ENCODE measurements at regions not wholly inside any gene's neighbourhood (a gene's known extent, or its start where the extent isn't known, plus 50 kb on each side); places are given as distances from the start of the nearest gene placed in this dataset.
"Not testable (repeated sequence)": the region's sequence is repeated elsewhere in the genome, so short reads cannot be mapped to it uniquely, and the experiment has no call there.

- Histone ChIP-seq H3K27ac (no peak overlapping the region), H3K4me1 (replicated peaks in 1 of 2) (peaks cover 0 to 9% of the 10 kb centered on the region in 2 donors), H3K4me3 (no peak overlapping the region)
- WGBS, 10 experiments: 90 to 100% (median 94%) methylated on average over 2 to 8 of the region's 8 CpGs; no CpG with 5 or more reads in 1 of the 10 experiments
- ATAC-seq (replicated peaks in 6 of 8): no peak
- in situ Hi-C loops (cut with MboI; ENCODE audit: low pct_unique_long_range_greater_than_20kb in 2 of 9, low sequenced_read_pairs in 9 of 9, unreplicated experiment in 9 of 9): no loop called here
Measured at GRCh38 chr14:71354142-71354541, 446.9 kb downstream of the PCNX1 start.

- WGBS, 10 experiments: 28 to 100% (median 51%) methylated on average over 1 to 5 of the region's 5 CpGs
- in situ Hi-C loops (cut with MboI; ENCODE audit: low pct_unique_long_range_greater_than_20kb in 2 of 9, low sequenced_read_pairs in 9 of 9, unreplicated experiment in 9 of 9): no loop called here
- Histone ChIP-seq H3K4me3 (no peak overlapping the region), H3K4me1 (replicated peaks in 1 of 2) (peaks cover 0 to 9% of the 10 kb centered on the region in 2 donors), H3K27ac (no peak overlapping the region)
- peak in 2 of 8 experiments; percentile 23 to 47 for ATAC-seq (replicated peaks in 6 of 8)
Measured at GRCh38 chr14:71354801-71355200, 447.5 kb downstream of the PCNX1 start.

DNA sequence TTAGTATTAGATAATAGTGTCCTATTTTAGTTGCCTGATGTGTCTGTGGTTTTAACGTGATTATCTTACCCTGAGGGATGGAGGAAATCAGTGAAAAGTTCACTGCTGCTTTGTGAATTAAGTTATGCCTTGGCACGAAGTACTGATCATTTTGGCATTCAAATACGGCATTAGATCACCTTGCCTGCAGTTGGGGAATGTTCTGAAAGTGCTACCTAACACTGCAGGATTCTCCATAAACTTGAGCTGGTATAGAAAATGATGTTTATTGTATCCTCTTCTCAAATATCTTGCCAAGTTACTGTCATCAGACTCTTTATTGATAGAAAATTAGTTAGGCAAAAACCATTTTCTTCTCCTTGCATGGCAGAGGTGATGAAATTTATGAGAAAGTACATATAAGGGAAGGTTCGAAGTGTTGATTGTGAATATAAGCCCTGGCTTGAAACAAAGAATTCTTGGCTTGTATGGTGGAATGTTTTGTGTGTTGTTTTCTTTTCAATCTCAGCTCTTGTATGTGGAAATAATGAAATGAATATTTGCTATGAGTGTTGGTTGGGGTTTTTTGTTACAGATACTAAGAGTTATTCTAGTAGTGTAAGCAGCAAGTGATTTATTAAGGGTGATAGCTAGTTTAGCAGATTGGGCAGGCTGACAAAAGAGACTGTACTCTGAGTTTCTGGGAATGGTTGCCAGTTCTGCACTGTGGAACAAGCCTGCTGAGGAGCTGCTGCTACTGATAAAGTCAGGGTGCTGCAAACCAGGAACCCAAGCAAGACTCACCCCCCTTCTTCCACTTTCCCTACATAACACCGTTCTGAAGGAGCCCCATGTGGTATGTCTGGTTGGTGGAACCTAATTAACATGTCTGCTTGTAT is 448.3 kb downstream of the PCNX1 start:
- H3K27ac ChIP-seq: no peak overlapping the region
- 0 to 83% (median 47%) methylated on average over 2 to 5 of the region's 5 CpGs; no CpG with 5 or more reads in 1 of the 10 experiments for WGBS, 10 experiments
- in situ Hi-C loops (cut with MboI; ENCODE audit: low pct_unique_long_range_greater_than_20kb in 2 of 9, low sequenced_read_pairs in 9 of 9, unreplicated experiment in 9 of 9): no loop called here
- peaks cover 0 to 9% of the 10 kb centered on the region in 2 donors for H3K4me1 ChIP-seq (replicated peaks in 1 of 2)
- peak in 6 of 8 experiments; percentile 28 to 84 (median 59) for ATAC-seq (replicated peaks in 6 of 8)
- no peak overlapping the region for H3K4me3 ChIP-seq

- in situ Hi-C loops (cut with MboI; ENCODE audit: low pct_unique_long_range_greater_than_20kb in 2 of 9, low sequenced_read_pairs in 9 of 9, unreplicated experiment in 9 of 9): no loop called here
- H3K27ac ChIP-seq: no peak overlapping the region
- peaks cover 0 to 9% of the 10 kb centered on the region in 2 donors for H3K4me1 ChIP-seq (replicated peaks in 1 of 2)
- no peak overlapping the region for H3K4me3 ChIP-seq
- ATAC-seq (replicated peaks in 6 of 8): no peak
- 83 to 100% (median 98%) methylated on average over 1 to 5 of the region's 6 CpGs for WGBS, 10 experiments
Measured at GRCh38 chr14:71358209-71358931, 451.1 kb downstream of the PCNX1 start.

DNA sequence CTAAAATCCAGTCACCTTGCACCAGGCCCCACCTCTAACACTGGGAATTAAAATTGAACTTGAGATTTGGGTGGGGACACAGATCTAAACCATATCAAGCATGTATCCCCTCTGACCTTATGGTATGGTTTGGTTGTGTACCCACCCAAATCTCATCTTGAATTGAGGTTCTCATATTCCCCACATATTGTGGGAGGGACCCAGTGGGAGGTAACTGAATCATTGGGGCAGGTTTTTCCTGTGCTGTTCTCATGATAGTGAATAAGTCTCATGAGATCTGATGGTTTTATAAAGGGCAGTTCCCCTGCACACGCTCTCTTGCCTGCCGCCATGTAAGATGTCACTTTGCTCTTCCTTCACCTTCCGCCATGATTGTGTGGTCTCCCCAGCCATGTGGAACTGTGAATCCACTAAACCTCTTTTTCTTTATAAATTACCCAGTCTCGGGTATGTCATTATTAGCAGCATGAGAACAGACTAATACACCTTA is 451.7 kb downstream of the PCNX1 start:
- in situ Hi-C loops (cut with MboI; ENCODE audit: low pct_unique_long_range_greater_than_20kb in 2 of 9, low sequenced_read_pairs in 9 of 9, unreplicated experiment in 9 of 9); ATAC-seq (replicated peaks in 6 of 8); H3K4me3 ChIP-seq; H3K4me1 ChIP-seq (replicated peaks in 1 of 2); H3K27ac ChIP-seq: not testable (repeated sequence)
- 87 to 100% (median 100%) methylated on average over 1 to 4 of the region's 4 CpGs; no CpG with 5 or more reads in 2 of the 10 experiments for WGBS, 10 experiments

- ATAC-seq (replicated peaks in 6 of 8): no peak
- in situ Hi-C loops (cut with MboI; ENCODE audit: low pct_unique_long_range_greater_than_20kb in 2 of 9, low sequenced_read_pairs in 9 of 9, unreplicated experiment in 9 of 9): no loop called here
- Histone ChIP-seq H3K4me1 (replicated peaks in 1 of 2) (peaks cover 0 to 11% of the 10 kb centered on the region in 2 donors), H3K27ac (no peak overlapping the region), H3K4me3 (no peak overlapping the region)
- 74 to 100% (median 94%) methylated on average over 1 to 3 of the region's 3 CpGs; no CpG with 5 or more reads in 2 of the 10 experiments for WGBS, 10 experiments
Measured at GRCh38 chr14:71359823-71360222, 452.6 kb downstream of the PCNX1 start.

- in situ Hi-C loops (cut with MboI; ENCODE audit: low pct_unique_long_range_greater_than_20kb in 2 of 9, low sequenced_read_pairs in 9 of 9, unreplicated experiment in 9 of 9): no loop called here
- Histone ChIP-seq H3K27ac (no peak overlapping the region), H3K4me1 (replicated peaks in 1 of 2) (peaks cover 0 to 2% of the 10 kb centered on the region in 2 donors), H3K4me3 (no peak overlapping the region)
- 60 to 100% (median 92%) methylated on average over 1 to 3 of the region's 3 CpGs; no CpG with 5 or more reads in 3 of the 10 experiments for WGBS, 10 experiments
- no peak for ATAC-seq (replicated peaks in 6 of 8)
Measured at GRCh38 chr14:71361336-71361735, 454.1 kb downstream of the PCNX1 start.

GRCh38 chr14:71361874-71362273 is 454.6 kb downstream of the PCNX1 start:
- Histone ChIP-seq H3K4me1 (replicated peaks in 1 of 2) (peaks cover 0 to 2% of the 10 kb centered on the region in 2 donors), H3K4me3 (no peak overlapping the region), H3K27ac (no peak overlapping the region)
- 60 to 100% (median 97%) methylated on average over 1 to 8 of the region's 8 CpGs; no CpG with 5 or more reads in 2 of the 10 experiments for WGBS, 10 experiments
- ATAC-seq (replicated peaks in 6 of 8): no peak
- in situ Hi-C loops (cut with MboI; ENCODE audit: low pct_unique_long_range_greater_than_20kb in 2 of 9, low sequenced_read_pairs in 9 of 9, unreplicated experiment in 9 of 9): no loop called here

GRCh38 chr14:71362282-71362681 is 455.0 kb downstream of the PCNX1 start:
- H3K4me1 ChIP-seq (replicated peaks in 1 of 2): peaks cover 0 to 2% of the 10 kb centered on the region in 2 donors
- ATAC-seq (replicated peaks in 6 of 8): no peak
- H3K27ac ChIP-seq: no peak overlapping the region
- in situ Hi-C loops (cut with MboI; ENCODE audit: low pct_unique_long_range_greater_than_20kb in 2 of 9, low sequenced_read_pairs in 9 of 9, unreplicated experiment in 9 of 9): no loop called here
- 58 to 100% (median 77%) methylated on average over 1 to 2 of the region's 2 CpGs; no CpG with 5 or more reads in 2 of the 10 experiments for WGBS, 10 experiments
- H3K4me3 ChIP-seq: no peak overlapping the region

GRCh38 chr14:71362920-71363584 is 455.8 kb downstream of the PCNX1 start:
- ATAC-seq (replicated peaks in 6 of 8): peak in 2 of 8 experiments; percentile 10 to 13
- 0 to 100% (median 89%) methylated on average over 1 to 3 of the region's 3 CpGs for WGBS, 10 experiments
- in situ Hi-C loops (cut with MboI; ENCODE audit: low pct_unique_long_range_greater_than_20kb in 2 of 9, low sequenced_read_pairs in 9 of 9, unreplicated experiment in 9 of 9): no loop called here
- peaks cover 0 to 2% of the 10 kb centered on the region in 2 donors for H3K4me1 ChIP-seq (replicated peaks in 1 of 2)
- H3K27ac ChIP-seq: no peak overlapping the region
- no peak overlapping the region for H3K4me3 ChIP-seq

GRCh38 chr14:71363946-71364925 is 457.0 kb downstream of the PCNX1 start:
- peak in 7 of 8 experiments; percentile 34 to 84 (median 72) for ATAC-seq (replicated peaks in 6 of 8)
- Histone ChIP-seq H3K4me1 (replicated peaks in 1 of 2) (peaks cover 0 to 2% of the 10 kb centered on the region in 2 donors), H3K4me3 (no peak overlapping the region), H3K27ac (no peak overlapping the region)
- in situ Hi-C loops (cut with MboI; ENCODE audit: low pct_unique_long_range_greater_than_20kb in 2 of 9, low sequenced_read_pairs in 9 of 9, unreplicated experiment in 9 of 9): no loop called here
- 42 to 100% (median 77%) methylated on average over 1 to 7 of the region's 8 CpGs for WGBS, 10 experiments

GRCh38 chr14:71365361-71365760 is 458.1 kb downstream of the PCNX1 start:
- no peak overlapping the region for H3K27ac ChIP-seq

More at GRCh38 chr14:71365361-71365760, 458.1 kb downstream of the PCNX1 start:
- in situ Hi-C loops (cut with MboI; ENCODE audit: low pct_unique_long_range_greater_than_20kb in 2 of 9, low sequenced_read_pairs in 9 of 9, unreplicated experiment in 9 of 9): no loop called here
- no peak overlapping the region for H3K4me3 ChIP-seq
- peaks cover 0 to 2% of the 10 kb centered on the region in 2 donors for H3K4me1 ChIP-seq (replicated peaks in 1 of 2)
- ATAC-seq (replicated peaks in 6 of 8): no peak
- 60 to 89% (median 80%) methylated on average over 2 to 4 of the region's 4 CpGs; no CpG with 5 or more reads in 2 of the 10 experiments for WGBS, 10 experiments

Data from motor neuron (in vitro differentiated cells).